Lung (tissue), 11 donors: ENCODE measurements at regions not wholly inside any gene's neighbourhood (a gene's known extent, or its start where the extent isn't known, plus 50 kb on each side); places are given as distances from the start of the nearest gene placed in this dataset.

Experiments used
- ATAC-seq: fragments of 200-7000 bp; cut with Tn5 transposase; one replicate; pipeline ENCODE4 v1.9.1; 2020; ENCODE audit warnings: moderate number of reproducible peaks; ENCODE audit not compliant: insufficient read depth, low FRiP score
- DNase-seq, 3 donors: peaks; one replicate each; pipeline ENCODE4 v3.0.0-alpha.2; 2013 to 2017
- H3K27ac ChIP-seq, 2 donors: one replicate each; pipeline ENCODE4 v1.5.1; 2013; ENCODE audit warnings: mild to moderate bottlenecking in 2 of 2, moderate library complexity in 2 of 2, control low read depth in 1 of 2, inconsistent platforms in 1 of 2, low read depth in 1 of 2, low read length in 1 of 2
- H3K27me3 ChIP-seq, 3 donors: one replicate each; pipeline ENCODE4 v1.5.1; 2013; ENCODE audit warnings: low read length in 2 of 3; ENCODE audit not compliant: control insufficient read depth in 3 of 3, insufficient read depth in 3 of 3
- H3K36me3 ChIP-seq, 4 donors: one replicate each; pipeline ENCODE4 v1.5.1; 2013; ENCODE audit warnings: low read length in 4 of 4, mild to moderate bottlenecking in 1 of 4, moderate library complexity in 1 of 4; ENCODE audit not compliant: control insufficient read depth in 4 of 4, insufficient read depth in 4 of 4
- H3K4me1 ChIP-seq, 5 donors: one replicate each; pipeline ENCODE4 v1.5.1; 2013; ENCODE audit warnings: low read length in 5 of 5, mild to moderate bottlenecking in 2 of 5, moderate library complexity in 1 of 5; ENCODE audit not compliant: control insufficient read depth in 5 of 5, insufficient read depth in 5 of 5
- H3K4me3 ChIP-seq: one replicate; pipeline ENCODE4 v1.5.1; 2013; ENCODE audit warnings: mild to moderate bottlenecking, control low read depth, moderate library complexity
- H3K9ac ChIP-seq, 2 donors: one replicate each; pipeline ENCODE4 v1.5.1; 2013; ENCODE audit warnings: low read length in 2 of 2, control low read depth in 1 of 2; ENCODE audit not compliant: insufficient read depth in 1 of 2
- H3K9me3 ChIP-seq, 4 donors: one replicate each; pipeline ENCODE4 v1.5.1; 2013; ENCODE audit warnings: low read length in 3 of 4, mild to moderate bottlenecking in 1 of 4, moderate library complexity in 1 of 4; ENCODE audit not compliant: control insufficient read depth in 4 of 4, insufficient read depth in 3 of 4
- CTCF ChIP-seq: IDR thresholded peaks from 2 replicates; pipeline ENCODE4 v1.5.1; 2012; ENCODE audit warnings: mild to moderate bottlenecking; ENCODE audit errors: control extremely low read depth, extremely low read depth
- WGBS, 2 donors: extraction: QIAGEN DNeasy Blood & Tissue Kit; methylation state at CpG; one replicate each; pipeline ENCODE4 v1.1.7; 2013; 5-methylcytosine and 5-hydroxymethylcytosine counted together
- donor health status: control.
- donor health status: control.
- donor health status: Bipolar disorder and iron deficiency.
- donor health status: healthy.
- donor health status: DM: yes; HTN: yes; CAD: no.

- Histone ChIP-seq H3K9ac (no peak overlapping the region), H3K27ac (no peak overlapping the region), H3K36me3 (no peaks in the 10 kb centered on the region), H3K4me3 (no peak overlapping the region), H3K4me1 (peaks cover 0 to 6% (median 0%) of the 10 kb centered on the region in 5 donors), H3K9me3 (no peaks in the 10 kb centered on the region), H3K27me3 (peaks cover 0 to 7% (median 0%) of the 10 kb centered on the region in 3 donors)
- ATAC-seq: no peak
- DNase-seq: no peak
- no peak for TF ChIP-seq CTCF
- WGBS, 2 donors: 84 to 85% methylated on average over 2 of the region's 2 CpGs
Measured at GRCh38 chr4:53672873-53673272, 81.6 kb upstream of the LNX1 start.

GRCh38 chr4:53671757-53672156 lies 80.5 kb upstream of the LNX1 start:
- H3K9ac ChIP-seq: no peak overlapping the region
- DNase-seq (no peak), ATAC-seq (no peak)
- H3K4me3 ChIP-seq: no peak overlapping the region
- no peak for TF ChIP-seq CTCF
- H3K9me3 ChIP-seq: no peaks in the 10 kb centered on the region
- peaks cover 0 to 6% (median 0%) of the 10 kb centered on the region in 5 donors for H3K4me1 ChIP-seq
- 41 to 76% methylated on average over 2 of the region's 2 CpGs for WGBS, 2 donors
- peaks cover 0 to 7% (median 0%) of the 10 kb centered on the region in 3 donors for H3K27me3 ChIP-seq
- H3K36me3 ChIP-seq: no peaks in the 10 kb centered on the region
- no peak overlapping the region for H3K27ac ChIP-seq

DNA sequence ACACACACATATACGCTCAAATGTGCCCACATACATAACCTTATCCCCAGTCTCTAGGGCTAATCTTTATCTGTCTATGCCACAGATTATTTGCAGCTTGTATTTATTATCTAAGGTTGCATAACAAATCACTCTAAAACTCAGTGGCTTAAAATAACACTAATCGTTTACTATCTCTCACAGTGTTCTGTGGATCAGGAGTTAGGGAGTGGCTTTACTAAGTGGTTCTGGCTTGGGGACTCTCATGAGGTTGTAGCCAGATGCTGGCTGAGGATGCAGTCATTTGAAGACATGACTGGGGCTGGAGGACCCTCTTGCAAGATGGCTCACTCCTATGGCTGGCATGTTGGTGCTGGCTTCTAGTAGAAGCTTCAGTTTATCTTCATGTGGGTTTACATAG lies 68.5 kb upstream of the LNX1 start:
- Histone ChIP-seq H3K4me1 (peaks cover 0 to 5% (median 0%) of the 10 kb centered on the region in 5 donors), H3K9me3 (no peaks in the 10 kb centered on the region), H3K27ac (no peak overlapping the region), H3K27me3 (peaks cover 0 to 13% (median 0%) of the 10 kb centered on the region in 3 donors), H3K4me3 (no peak overlapping the region), H3K9ac (no peak overlapping the region), H3K36me3 (no peaks in the 10 kb centered on the region)
- 77 to 81% methylated on average over 2 of the region's 2 CpGs for WGBS, 2 donors
- TF ChIP-seq CTCF: no peak
- DNase-seq (no peak), ATAC-seq (no peak)

DNA sequence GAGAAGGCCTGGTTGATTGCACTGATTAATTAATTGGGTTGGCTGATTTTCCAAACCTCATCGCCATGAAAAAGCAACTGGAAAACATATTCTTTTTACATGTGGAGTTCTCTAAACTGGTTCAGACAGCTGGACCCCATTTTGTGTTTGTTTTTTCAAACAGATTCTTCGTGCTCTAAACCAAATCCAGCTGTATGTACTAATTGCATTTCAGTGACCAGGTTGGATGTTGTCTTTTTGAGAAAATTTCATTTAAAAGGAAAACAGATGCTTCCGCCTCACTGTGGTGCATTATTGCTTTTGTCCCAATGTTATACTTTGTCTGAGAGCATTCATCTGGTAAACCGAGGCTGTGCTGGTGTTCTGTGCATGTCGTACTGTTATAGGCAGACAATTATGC lies 67.8 kb upstream of the LNX1 start:
- no peaks in the 10 kb centered on the region for H3K36me3 ChIP-seq
- peaks cover 0 to 9% (median 0%) of the 10 kb centered on the region in 5 donors for H3K4me1 ChIP-seq
- H3K4me3 ChIP-seq: no peak overlapping the region
- H3K27ac ChIP-seq: no peak overlapping the region
- TF ChIP-seq CTCF: no peak
- WGBS, 2 donors: 84 to 89% methylated on average over 5 of the region's 5 CpGs
- no peaks in the 10 kb centered on the region for H3K9me3 ChIP-seq
- ATAC-seq (no peak), DNase-seq (peak in 1 of 3 donors; percentile 33)
- peaks cover 0 to 13% (median 0%) of the 10 kb centered on the region in 3 donors for H3K27me3 ChIP-seq
- no peak overlapping the region for H3K9ac ChIP-seq
